NB4 (cell line): ENCODE measurements at regions not wholly inside any gene's neighbourhood (a gene's known extent, or its start where the extent isn't known, plus 50 kb on each side); places are given as distances from the start of the nearest gene placed in this dataset.

Experiments used
- DNase-seq: peaks from one replicate; pipeline ENCODE4 v3.0.0; 2010; ENCODE audit warnings: low read depth
- H3K4me3 ChIP-seq: one replicate; pipeline ENCODE4 v1.5.1; 2011; ENCODE audit warnings: mild to moderate bottlenecking, low read depth, low read length, moderate library complexity
- CTCF ChIP-seq: IDR thresholded peaks from one replicate; pipeline ENCODE4 v1.5.1; 2012; ENCODE audit warnings: low read depth, low read length
- MAX ChIP-seq: IDR thresholded peaks from 2 replicates; pipeline ENCODE4 v1.6.1; 2011; ENCODE audit warnings: low read depth, low read length
- MYC ChIP-seq: IDR thresholded peaks from 2 replicates; pipeline ENCODE4 v1.6.1; 2011; ENCODE audit warnings: low read depth, low read length
- POLR2A ChIP-seq: IDR thresholded peaks from 2 replicates; pipeline ENCODE4 v1.6.1; 2011; ENCODE audit warnings: mild to moderate bottlenecking; ENCODE audit not compliant: insufficient read length; ENCODE audit errors: extremely low read depth

- no peak for DNase-seq
- no peak overlapping the region for H3K4me3 ChIP-seq
- TF ChIP-seq CTCF (no peak), POLR2A (no peak), MYC (no peak), MAX (no peak)
Measured at GRCh38 chr2:198775737-198776136, 682.0 kb downstream of the SATB2 start.

GRCh38 chr2:198774576-198774975 lies 683.2 kb downstream of the SATB2 start:
- H3K4me3 ChIP-seq: no peak overlapping the region
- TF ChIP-seq POLR2A: no peak
- TF ChIP-seq MYC: no peak
- TF ChIP-seq CTCF: no peak
- no peak for TF ChIP-seq MAX
- DNase-seq: no peak

GRCh38 chr2:198767694-198768093 lies 690.0 kb downstream of the SATB2 start:
- TF ChIP-seq MYC (no peak), CTCF (no peak), MAX (no peak), POLR2A (no peak)
- H3K4me3 ChIP-seq: no peak overlapping the region
- DNase-seq: no peak

- TF ChIP-seq MAX (no peak), POLR2A (no peak), MYC (no peak), CTCF (no peak)
- no peak for DNase-seq
- H3K4me3 ChIP-seq: no peak overlapping the region
Measured at GRCh38 chr2:198763793-198764192, 693.9 kb downstream of the SATB2 start.

- no peak for DNase-seq
- no peak overlapping the region for H3K4me3 ChIP-seq
- no peak for TF ChIP-seq MYC
- no peak for TF ChIP-seq MAX
- no peak for TF ChIP-seq CTCF
- TF ChIP-seq POLR2A: no peak
Measured at GRCh38 chr2:198762441-198762840, 695.3 kb downstream of the SATB2 start.

- H3K4me3 ChIP-seq: no peak overlapping the region
- no peak for DNase-seq
- TF ChIP-seq MYC (no peak), POLR2A (no peak), CTCF (no peak), MAX (no peak)
Measured at GRCh38 chr2:198757069-198757468, 700.7 kb downstream of the SATB2 start.
